HG03097 (cell line): ENCODE measurements at regions not wholly inside any gene's neighbourhood (a gene's known extent, or its start where the extent isn't known, plus 50 kb on each side); places are given as distances from the start of the nearest gene placed in this dataset.
"Not testable (repeated sequence)": the region's sequence is repeated elsewhere in the genome, so short reads cannot be mapped to it uniquely, and the experiment has no call there.

Source experiments
- ATAC-seq: cut with Tn5 transposase; IDR thresholded peaks from one replicate; pipeline ENCODE4 v1.9.1; 2021; ENCODE audit not compliant: unreplicated experiment, low FRiP score

- ATAC-seq = no peak
These were observed 84.3 kb upstream of the HAND1 start for GRCh38 chr5:154562244-154562880.

- ATAC-seq = no peak
These were observed 81.6 kb upstream of the HAND1 start for GRCh38 chr5:154559398-154560276.

GRCh38 chr5:154557548-154557947, 79.5 kb upstream of the HAND1 start:
- no peak for ATAC-seq

- ATAC-seq = no peak
These were observed 69.5 kb upstream of the HAND1 start for GRCh38 chr5:154547551-154547950.

GRCh38 chr5:154546719-154547118, 68.7 kb upstream of the HAND1 start:
- ATAC-seq = no peak

GRCh38 chr5:154544646-154545045, 66.6 kb upstream of the HAND1 start:
- ATAC-seq = no peak

GRCh38 chr5:154543380-154543779, 65.4 kb upstream of the HAND1 start:
- no peak for ATAC-seq

- ATAC-seq = no peak
These were observed 64.6 kb upstream of the HAND1 start for GRCh38 chr5:154542581-154542980.

- no peak for ATAC-seq
These were observed 64.0 kb upstream of the HAND1 start for GRCh38 chr5:154542000-154542399.

GRCh38 chr5:154541553-154541952, 63.5 kb upstream of the HAND1 start:
- no peak for ATAC-seq

- no peak for ATAC-seq
These were observed 62.6 kb upstream of the HAND1 start for GRCh38 chr5:154540600-154540999.

GRCh38 chr5:154538492-154538891, 60.5 kb upstream of the HAND1 start:
- no peak for ATAC-seq

GRCh38 chr5:154536439-154536838, 58.4 kb upstream of the HAND1 start:
- not testable (repeated sequence) for ATAC-seq

GRCh38 chr5:154535535-154535934, 57.5 kb upstream of the HAND1 start:
- ATAC-seq = no peak

GRCh38 chr5:154534457-154535050, 56.5 kb upstream of the HAND1 start:
- ATAC-seq = no peak

- ATAC-seq = no peak
These were observed 51.3 kb upstream of the HAND1 start for GRCh38 chr5:154529282-154529681.

GRCh38 chr5:154528005-154528594, 50.1 kb upstream of the HAND1 start:
- no peak for ATAC-seq
